Kidney glomerular epithelial cell (primary cell): ENCODE measurements at regions not wholly inside any gene's neighbourhood (a gene's known extent, or its start where the extent isn't known, plus 50 kb on each side); places are given as distances from the start of the nearest gene placed in this dataset.
"Not testable (repeated sequence)": the region's sequence is repeated elsewhere in the genome, so short reads cannot be mapped to it uniquely, and the experiment has no call there.

Experiments
- DNase-seq: peaks from one replicate; lab custom pipeline; 2025; lab: John Stamatoyannopoulos, UW

GRCh38 chr7:114806590-114807162 lies 115.2 kb upstream of the MDFIC start:
- DNase-seq = no peak

GRCh38 chr7:114812570-114812969 lies 109.3 kb upstream of the MDFIC start:
- no peak for DNase-seq

GRCh38 chr7:114813624-114814023 lies 108.3 kb upstream of the MDFIC start:
- DNase-seq = no peak

- DNase-seq = not testable (repeated sequence)
These were observed 104.9 kb upstream of the MDFIC start for GRCh38 chr7:114817036-114817435.

- DNase-seq = peak; percentile 39
These were observed 103.4 kb upstream of the MDFIC start for GRCh38 chr7:114818501-114818900.

GRCh38 chr7:114819616-114820362 lies 102.1 kb upstream of the MDFIC start:
- DNase-seq = peak; percentile 90

GRCh38 chr7:114821030-114821900 lies 100.6 kb upstream of the MDFIC start:
- no peak for DNase-seq

GRCh38 chr7:114822131-114822530 lies 99.8 kb upstream of the MDFIC start:
- no peak for DNase-seq

GRCh38 chr7:114822844-114823243 lies 99.0 kb upstream of the MDFIC start:
- DNase-seq = no peak

- no peak for DNase-seq
These were observed 98.6 kb upstream of the MDFIC start for GRCh38 chr7:114823290-114823689.

GRCh38 chr7:114825423-114825951 lies 96.4 kb upstream of the MDFIC start:
- no peak for DNase-seq

- no peak for DNase-seq
These were observed 90.9 kb upstream of the MDFIC start for GRCh38 chr7:114830952-114831351.

GRCh38 chr7:114832906-114833595 lies 88.8 kb upstream of the MDFIC start:
- DNase-seq = no peak

GRCh38 chr7:114835303-114835702 lies 86.6 kb upstream of the MDFIC start:
- DNase-seq = no peak

- DNase-seq = no peak
These were observed 86.0 kb upstream of the MDFIC start for GRCh38 chr7:114835861-114836260.

GRCh38 chr7:114842551-114843065 lies 79.3 kb upstream of the MDFIC start:
- DNase-seq = peak; percentile 14

- DNase-seq = no peak
These were observed 78.8 kb upstream of the MDFIC start for GRCh38 chr7:114843102-114843501.

- no peak for DNase-seq
These were observed 70.4 kb upstream of the MDFIC start for GRCh38 chr7:114851406-114852061.

- no peak for DNase-seq
These were observed 69.6 kb upstream of the MDFIC start for GRCh38 chr7:114852293-114852692.

GRCh38 chr7:114853189-114853588 lies 68.7 kb upstream of the MDFIC start:
- no peak for DNase-seq

GRCh38 chr7:114854369-114854768 lies 67.5 kb upstream of the MDFIC start:
- DNase-seq = no peak
